ENCODE measurements at regions not wholly inside any gene's neighbourhood (a gene's known extent, or its start where the extent isn't known, plus 50 kb on each side); places are given as distances from the start of the nearest gene placed in this dataset.
"Not testable (repeated sequence)": the region's sequence is repeated elsewhere in the genome, so short reads cannot be mapped to it uniquely, and the experiment has no call there.

DNA sequence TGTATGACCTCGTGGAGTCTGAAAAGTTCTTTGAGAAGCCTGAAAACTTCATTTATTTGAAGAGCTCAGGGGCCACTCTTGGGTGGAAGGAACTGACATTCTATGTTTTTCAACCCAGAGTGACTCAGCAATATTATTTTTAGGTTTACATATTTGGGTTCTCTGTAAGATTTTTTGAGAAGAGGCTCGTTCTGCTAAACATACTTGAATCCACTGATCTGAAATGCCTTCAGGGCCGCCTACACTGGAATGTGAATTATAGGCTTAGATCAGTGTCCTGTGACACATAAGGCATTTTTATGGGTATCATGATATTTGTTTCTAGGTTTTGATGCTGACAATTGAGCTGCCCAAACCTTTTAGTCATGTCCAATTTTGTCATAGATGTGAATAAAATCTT, 86.2 kb downstream of the PSAT1 start:
- no peak for DNase-seq

DNA sequence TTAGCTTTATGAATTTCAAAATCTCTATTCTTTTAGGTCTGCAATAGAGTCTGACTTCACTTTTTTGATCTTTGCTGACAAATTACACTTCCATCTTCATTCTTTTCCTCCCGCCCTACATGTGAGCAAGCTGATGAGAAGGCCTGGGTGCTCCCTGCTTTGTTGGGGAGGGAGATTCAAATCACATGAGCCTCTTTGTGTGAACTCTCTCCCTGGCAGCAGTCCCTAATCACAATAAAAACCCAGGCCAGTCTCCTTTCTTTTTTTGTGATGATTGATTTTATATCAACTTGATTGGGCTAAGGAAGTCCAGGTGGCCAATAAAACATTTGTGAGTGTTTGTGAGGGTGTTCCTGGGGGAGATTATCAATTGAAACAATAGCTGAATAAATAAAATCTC, 89.4 kb downstream of the PSAT1 start:
- DNase-seq, result no peak

DNA sequence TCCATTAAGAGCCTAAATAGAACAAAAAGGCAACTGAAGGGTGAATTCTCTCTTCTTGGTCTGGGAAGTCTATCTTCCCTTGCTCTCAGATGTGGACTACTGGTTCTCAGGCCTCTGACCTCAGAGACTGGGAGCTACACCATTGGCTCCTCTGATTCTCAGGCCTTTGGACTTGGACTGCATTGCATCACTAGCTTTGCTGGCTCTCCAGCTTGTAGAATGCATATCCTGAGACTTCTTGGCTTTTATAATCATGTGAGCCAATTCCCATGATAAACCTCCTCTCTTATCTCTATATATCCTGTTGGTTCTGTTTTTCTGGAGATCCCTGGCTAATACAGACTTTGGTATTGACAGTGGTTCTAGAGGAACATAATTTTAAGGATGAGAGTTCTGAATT, 89.8 kb downstream of the PSAT1 start:
- no peak for DNase-seq

DNA sequence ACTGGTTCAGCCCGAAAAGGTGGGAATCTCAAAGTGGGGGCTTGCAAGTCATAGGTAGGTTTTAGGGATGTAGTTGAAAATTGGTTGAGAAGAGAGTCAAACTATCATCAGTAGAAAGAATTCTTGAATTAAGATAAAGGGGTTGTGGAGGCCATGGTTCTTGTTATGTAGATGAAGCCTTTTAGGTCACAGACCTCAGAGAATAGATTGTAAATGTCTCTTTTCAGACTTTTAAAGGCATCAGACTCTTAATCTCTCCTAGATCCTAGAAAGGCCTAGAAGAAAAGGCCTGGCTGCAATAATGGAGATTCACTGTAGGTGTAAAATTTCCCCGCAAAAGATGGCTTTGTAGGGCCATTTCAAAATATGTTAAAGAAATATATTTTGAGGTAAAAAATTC, 96.4 kb downstream of the PSAT1 start:
- no peak for DNase-seq

DNA sequence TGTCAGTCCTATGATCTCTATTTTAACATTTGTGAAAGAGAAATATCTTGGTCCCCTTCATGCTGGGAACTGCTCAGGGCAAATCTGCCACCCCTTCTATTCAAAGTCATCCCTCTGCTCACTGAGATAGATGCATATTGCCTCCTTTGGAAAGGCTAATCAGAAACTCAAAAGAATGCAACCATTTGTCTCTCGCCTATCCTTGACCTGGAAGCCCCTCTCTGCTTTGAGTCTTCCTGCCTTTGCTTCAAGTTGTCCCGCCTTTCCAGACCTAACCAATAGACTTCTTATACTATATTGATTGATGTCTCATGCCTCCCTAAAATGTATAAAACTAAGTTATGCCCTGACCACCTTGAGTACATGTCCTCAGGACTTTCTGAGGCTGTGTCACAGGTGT, 97.0 kb downstream of the PSAT1 start:
- DNase-seq, result no peak

DNA sequence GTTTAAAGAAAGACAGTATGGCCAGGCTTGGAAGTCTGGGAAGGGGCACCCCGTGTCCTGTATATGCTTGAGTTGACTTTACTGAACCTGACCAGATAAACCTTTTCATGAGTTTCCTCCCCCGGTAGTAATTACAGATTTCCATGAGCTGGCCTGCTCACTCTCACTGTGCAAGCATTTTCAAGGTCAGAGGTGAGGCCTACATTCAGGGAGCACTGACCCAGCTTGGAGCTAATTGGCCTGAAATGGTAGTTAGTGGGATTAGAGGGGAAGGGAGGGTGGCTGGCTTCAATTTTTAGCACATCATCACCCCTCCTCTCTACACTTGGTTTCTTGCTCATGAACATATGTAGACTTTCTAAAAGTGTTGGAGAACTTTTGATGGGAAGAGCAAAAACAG, 99.2 kb downstream of the PSAT1 start:
- DNase-seq, result no peak

DNA sequence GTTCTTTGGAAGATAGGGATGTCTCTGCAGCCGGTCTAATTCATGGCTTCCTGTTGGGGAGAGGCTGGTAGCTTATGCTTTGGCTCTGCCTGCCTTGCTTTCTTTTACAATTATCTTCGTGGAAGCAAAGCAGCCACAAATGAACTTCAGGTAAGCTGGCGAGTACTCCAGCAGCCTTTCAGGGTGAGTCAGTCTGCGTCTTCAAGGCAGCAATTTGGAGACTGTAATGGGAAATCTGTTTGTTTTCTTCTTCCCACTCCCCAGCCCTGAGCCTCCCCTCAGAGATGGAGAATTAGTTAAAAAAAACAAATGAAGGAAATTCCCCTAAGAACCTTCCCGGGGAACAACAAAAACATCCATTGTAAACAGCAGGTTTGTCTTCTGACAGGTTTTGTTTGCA, 100.1 kb downstream of the PSAT1 start:
- no peak for DNase-seq

DNA sequence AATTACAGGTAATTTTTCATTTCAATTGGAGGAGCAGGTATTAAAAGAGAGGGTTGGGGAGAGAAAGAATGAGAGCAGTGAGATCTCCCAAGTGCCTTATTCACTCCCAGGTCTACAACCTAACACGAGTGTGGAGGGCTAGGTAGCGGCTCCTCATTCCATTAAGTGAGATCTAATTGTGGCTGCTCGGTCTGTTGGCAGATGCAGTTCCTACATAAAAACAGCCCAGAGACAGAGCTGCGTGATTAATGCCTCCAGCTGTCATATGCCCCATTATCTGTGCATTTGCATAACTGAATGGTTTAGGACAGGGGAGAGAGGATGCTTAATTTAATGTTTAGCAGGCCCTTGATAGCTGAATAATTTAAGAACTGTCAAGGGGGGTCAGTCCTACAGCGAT, 100.5 kb downstream of the PSAT1 start:
- DNase-seq, result no peak

DNA sequence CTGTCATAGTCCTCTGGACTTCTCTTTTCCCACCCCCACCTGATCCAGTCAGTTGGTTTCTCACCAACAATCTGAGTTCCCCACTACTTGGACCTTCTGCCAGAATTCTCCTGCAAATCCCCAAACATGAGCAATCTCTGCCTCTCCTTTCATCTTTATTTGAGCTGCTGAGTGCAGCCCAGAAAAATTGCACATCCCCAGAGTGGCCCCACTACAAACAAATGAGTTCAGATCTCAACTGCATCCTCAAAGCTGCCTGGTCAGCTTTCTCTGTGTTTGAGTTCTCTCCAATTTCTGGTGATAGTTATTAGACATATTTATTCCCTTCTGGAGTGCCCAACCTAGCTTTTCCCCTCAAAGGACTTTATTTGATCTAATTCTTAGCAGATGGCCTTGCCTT, 102.2 kb downstream of the PSAT1 start:
- DNase-seq, result no peak

DNA sequence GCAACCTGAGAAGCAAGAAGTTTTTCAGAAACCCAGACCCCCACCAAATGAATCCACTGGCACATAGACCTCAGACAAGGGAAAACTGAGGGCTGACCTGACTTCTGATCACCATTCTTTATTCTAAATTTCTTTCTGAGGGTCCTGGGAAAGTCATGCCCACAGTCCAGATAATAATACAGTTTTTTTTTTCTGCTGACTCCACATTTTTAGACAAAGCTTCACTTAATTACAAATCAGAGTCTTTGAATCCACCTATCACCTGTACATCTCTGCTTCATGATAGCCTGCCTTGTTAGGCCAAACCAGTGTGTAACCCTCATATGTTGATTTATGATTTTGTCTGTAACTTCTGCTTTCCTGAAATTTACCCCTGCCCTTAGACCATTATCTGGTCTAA, 103.6 kb downstream of the PSAT1 start:
- no peak for DNase-seq

DNA sequence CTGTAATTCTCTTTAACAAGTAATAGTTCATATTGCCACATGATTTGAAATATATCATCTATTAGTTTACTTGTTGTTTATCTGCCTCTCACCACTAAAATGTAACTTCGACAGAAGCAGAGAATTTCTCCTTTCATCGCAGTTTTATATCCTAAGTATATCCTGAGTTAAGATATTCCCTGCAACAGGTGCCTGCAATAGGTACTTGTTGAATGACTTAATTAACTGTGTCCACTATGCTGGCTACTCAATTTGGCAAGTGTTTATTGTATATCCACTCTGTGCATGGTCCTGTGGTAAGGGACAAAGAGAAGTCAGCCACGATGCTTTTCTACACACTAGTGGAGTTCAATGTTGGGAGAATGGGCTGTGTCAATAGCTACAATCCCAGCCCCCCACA, 108.5 kb downstream of the PSAT1 start:
- no peak for DNase-seq

DNA sequence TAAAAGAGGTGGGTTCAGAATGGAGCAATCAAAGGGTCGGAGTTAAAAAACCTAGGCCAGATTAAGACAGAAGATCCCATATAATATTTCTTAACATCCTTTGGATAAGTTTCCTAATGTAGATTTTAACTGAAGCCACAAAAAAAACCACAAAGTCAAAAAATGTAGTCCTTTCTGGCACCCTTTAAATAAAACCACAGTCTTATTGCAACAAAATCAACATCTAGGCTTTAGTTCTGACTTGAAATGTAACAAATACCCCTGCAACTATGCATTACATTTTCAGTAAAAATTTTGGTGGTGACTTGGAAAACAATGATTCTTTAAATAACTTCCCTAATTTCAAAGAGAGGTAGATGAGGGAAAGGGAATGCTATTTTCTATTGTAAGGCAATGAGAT, 109.2 kb downstream of the PSAT1 start:
- DNase-seq, result no peak

DNA sequence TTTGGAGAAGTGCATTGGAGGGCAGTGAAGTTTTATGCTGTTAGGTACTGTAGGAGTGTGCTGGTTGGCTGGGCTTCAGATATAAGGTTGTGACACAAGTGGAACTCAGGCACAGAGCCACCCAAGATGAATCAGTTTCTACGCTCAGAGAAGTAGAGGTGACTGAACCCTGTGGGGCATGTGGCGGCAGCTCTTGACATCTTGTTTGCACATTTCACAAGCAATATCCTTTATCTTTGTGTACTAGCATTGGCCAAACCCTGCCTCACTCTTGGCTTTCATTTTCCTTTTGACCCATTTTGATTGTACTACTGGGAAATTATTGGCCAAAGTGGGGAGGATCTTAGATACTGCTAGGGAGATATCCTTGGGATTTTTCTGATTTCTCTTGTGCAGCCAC, 110.0 kb downstream of the PSAT1 start:
- no peak for DNase-seq

DNA sequence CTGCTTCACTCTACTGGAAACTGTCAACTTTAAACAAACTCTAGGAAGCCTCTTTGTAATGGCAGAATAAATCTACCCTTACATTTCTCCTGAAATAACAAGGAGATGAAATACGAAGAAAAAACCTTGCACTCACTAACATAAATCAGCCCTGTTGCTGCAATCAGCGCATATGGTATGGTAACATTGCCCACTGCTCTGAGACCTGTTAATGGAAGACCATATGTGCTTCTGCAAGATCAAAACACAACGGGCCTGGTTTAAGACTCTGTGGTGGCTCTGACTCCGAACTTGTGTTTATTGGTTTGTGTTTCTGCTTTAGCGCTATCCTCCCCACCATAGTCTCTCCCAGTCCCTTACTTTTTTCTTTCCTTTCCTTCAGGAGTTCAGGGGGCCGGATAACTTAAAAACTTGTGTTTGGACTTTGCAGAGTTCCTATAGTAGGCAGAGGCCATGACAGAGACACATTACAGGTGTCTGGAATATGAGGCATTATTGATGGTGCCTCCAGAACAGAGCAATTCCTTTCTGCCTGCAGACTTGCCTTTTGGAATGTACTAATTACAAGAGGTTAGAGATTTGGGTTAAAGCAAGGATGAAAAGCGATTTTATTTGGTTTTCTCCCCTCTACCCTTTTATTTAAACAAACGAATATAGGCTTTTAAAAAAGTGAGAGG, 110.8 kb downstream of the PSAT1 start:
- DNase-seq, result no peak

DNA sequence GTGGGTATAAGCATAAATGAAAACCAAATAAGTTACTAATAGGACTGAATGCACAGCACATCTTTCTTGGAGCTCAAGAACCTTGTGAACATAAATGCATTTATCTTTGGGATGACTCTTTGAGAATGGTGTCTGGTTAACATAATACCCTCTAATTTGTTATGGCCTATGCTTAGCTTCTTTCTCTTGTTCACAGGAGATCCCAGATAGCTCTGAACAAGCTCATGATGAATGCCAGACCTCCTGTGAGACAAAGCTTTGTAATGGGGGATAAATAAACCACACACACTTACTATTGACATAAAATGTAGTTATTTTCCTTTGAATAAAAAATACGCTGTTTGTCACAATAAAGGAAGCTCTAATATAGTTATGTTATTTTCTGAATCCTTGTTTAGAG, 111.5 kb downstream of the PSAT1 start:
- no peak for DNase-seq

DNA sequence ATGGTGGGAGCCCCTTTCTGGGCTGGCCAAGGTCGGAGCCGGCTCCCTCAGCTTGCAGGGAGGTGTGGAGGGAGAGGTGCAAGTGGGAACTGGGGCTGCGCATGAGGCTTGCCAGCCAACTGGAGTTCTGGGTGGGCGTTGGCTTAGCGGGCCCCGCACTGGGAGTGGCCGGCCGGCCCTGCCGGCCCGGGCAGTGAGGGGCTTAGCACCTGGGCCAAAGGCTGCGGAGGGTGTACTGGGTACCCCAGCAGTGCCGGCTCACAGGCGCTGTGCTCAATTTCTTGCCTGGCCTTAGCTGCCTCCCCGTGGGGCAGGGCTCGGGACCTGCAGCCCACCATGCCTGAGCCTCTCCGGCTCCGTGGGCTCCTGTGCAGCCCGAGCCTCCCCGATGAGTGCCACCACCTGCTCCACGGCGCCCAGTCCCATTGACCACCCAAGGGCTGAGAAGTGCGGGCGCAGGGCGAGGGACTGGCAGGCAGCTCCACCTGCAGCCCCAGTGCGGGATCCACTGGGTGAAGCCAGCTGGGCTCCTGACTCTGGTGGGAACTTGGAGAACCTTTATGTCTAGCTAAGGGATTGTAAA, 113.1 kb downstream of the PSAT1 start:
- not testable (repeated sequence) for DNase-seq

DNA sequence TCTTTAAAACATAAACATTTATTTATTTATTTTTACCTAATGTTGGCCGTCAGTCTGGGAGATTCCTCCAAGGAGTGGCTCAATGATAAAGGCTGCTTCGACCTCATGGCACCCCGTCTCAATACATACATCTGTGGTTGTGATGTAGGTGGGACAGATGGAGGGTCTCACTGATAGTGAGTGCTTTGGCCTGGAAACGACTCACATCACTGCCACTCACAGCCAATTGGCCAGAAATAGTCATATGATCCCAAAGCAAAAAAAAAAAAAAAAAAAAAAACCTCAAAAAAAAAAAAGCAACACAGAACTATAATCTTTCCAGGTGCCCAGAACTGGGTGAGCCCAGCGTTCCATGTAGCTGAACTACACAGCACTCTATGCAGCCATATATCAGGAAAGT, 125.4 kb downstream of the PSAT1 start:
- DNase-seq, result no peak

DNA sequence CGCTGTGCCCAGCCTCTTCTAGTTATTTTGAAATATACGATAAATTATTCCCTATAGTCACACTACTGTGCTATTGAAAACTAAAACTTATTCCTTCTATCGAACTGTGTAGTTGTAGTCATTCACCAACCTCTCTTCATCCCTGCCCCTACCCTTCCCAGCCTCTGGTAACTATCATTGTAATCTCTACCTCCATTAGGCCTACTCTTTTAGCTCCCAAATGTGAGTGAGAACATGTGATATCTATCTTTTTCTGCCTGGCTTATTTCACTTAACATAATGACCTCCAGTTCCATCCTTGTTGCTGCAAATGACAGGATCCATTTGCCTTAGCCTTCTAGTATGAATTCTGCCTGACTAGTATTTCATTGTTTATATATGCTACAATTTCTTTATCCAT, 127.4 kb downstream of the PSAT1 start:
- DNase-seq, result no peak

DNA sequence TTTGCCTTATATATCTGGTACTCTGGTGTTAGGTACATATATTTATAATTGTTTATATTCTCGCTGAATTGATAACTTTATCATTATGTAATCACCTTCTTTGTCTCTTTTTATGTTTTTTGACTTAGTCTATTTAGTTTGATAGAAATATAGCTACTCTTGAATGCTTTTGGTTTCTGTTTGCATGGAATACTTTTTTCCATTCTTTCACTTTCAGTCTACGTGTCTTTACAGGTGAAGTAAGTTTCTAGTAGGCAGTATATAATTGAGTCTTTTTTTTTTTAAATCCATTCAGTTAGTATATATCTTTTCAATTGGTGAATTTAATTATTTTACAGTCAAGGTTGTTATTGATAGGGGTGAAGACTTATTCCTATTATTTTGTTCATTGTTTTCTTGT, 131.7 kb downstream of the PSAT1 start:
- no peak for DNase-seq

DNA sequence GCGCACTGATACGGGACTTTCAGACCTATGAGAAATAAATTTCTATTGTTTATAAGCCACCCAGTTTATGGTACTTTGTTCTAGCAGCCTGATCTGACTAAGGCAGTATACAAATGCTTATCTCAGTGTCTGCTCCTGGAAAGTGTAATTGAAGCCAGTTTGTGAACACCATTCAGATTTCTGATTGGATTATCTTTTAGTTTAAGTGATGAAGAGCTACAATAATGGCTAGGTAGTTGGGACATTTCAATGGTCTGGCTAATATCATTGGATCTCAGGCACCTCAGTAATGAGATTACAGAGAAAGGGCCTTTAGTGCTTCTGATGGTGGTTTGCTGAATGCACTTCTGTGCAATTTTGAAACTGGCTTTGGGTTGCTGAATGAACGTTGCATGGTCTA, 133.5 kb downstream of the PSAT1 start:
- DNase-seq, result no peak

DNA sequence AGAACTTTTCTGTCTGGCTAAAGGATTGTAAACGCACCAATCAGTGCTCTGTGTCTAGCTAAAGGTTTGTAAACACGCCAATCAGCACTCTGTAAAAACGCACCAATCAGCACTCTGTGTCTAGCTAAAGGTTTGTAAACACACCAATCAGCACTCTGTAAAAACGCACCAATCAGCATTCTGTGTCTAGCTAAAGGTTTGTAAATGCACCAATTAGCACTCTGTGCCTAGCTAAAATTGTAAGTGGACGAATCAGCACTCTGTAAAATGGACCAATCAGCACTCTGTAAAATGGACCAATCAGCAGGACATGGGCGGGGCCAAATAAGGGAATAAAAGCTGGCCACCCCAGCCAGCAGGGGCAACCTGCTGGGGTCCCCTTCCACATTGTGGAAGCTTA, 134.1 kb downstream of the PSAT1 start:
- not testable (repeated sequence) for DNase-seq

DNA sequence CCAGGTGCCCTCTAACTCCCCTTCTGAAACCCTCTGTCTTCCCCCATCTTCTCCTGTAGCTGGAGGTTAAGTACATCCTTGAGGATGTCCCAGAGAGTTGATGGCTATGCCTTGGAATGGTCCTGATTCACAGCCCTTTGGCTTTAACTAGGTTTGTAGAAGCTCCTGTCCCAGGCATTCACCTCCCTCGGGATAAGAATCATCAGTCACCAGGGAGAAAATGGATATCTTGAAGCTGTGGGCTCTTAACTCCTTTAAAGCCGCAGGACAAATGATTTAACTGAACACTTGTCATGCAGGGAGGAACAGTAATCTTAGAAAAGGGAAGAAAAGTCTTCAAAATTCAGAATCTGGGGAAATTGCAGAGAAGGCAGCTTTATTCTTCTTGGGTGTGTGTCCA, 139.9 kb downstream of the PSAT1 start:
- DNase-seq, result no peak

DNA sequence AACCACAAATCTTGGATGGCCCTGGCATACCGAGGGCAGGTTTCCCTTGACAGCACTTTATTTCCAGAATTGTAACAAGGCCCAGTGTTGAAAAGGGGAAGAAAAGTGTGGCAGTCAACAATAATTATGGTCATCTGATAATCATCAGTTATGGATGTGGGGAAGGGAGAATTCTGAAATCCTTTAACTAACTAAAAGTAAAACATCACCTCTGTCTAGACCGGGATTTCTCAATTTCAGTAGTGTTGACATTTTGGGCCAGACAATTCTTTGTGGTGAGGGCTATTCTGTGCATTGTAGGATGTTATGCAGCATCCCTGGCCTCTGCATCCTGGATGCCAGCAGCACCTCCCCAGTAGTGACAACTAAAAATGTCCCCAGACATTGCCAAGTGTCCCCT, 140.4 kb downstream of the PSAT1 start:
- DNase-seq, result no peak

DNA sequence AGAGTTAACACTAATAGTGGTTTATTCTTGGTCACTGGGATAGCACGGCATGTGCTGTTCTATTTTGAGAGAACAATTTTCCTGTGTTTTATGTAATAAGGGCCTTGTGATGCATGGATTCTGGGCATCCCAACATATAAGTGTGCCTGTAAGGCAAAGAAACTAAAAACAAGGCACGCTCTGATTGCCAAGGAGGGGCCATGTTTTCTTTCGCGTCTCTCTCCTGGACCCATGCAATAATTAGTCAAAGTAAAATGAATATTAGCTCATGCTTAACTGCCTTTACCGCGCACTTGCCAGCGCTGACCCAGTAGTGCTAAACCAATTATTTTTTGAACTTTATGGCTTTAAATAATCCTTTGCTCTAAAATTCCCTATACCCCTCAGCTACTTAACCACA, 140.9 kb downstream of the PSAT1 start:
- DNase-seq, result no peak

DNA sequence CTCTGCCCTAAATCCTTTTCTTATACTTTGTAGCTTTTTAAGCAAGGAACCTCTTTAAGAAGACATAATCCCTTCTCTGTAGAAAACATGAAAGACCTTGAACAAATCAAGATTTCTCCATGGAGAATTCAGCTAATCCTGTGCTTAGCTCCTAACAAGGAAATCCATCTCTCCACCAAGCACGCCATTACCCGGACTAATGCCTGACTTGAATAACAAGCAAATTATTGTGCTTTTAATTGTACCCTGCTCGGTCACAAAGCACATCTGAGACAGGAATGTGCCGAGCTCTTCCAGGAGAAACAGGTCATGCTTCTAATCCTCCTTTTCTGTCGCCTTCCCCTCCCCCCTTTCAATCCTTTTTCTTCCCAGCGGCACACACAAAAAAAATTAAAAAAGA, 141.3 kb downstream of the PSAT1 start:
- DNase-seq, result no peak

DNA sequence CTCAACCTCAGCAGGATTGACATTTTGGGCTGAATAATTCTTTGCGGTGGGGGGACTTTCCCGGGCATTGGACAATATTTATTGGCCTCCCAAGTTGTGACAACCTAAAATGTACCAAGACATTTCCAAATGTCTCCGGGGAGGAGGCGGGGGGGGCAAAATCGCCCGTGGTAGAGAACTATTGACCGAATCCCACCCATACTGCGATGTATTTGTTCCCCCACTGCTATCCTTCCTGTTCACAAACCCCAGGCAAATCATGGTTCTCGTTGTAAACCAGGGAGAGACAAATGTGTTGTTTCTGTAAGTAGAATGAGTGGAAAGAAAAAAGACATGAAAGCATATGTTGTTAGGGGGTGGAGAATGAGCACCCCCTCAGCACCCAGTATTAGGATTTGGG, 141.9 kb downstream of the PSAT1 start:
- DNase-seq, result no peak
